Cardiac fibroblast (primary cell): ENCODE measurements at regions not wholly inside any gene's neighbourhood (a gene's known extent, or its start where the extent isn't known, plus 50 kb on each side); places are given as distances from the start of the nearest gene placed in this dataset.

Source experiments
- DNase-seq, 2 donors: peaks; one replicate each; pipeline versions ENCODE4 v3.0.0 to v3.0.0-alpha.2; 2010; ENCODE audit warnings: low read depth in 2 of 2
- H3K4me3 ChIP-seq, 2 donors: replicated peaks in 1 of 2; 1 replicate in 1 of 2; 2 replicates in 1 of 2; pipeline ENCODE4 v1.5.1; 2011; ENCODE audit warnings: low read depth in 2 of 2, low read length in 2 of 2, mild to moderate bottlenecking in 2 of 2, moderate library complexity in 1 of 2
- TF ChIP-seq, protein P1 (sequence below): IDR thresholded peaks from one replicate; pipeline ENCODE4 v1.5.1; 2011; ENCODE audit warnings: low read depth, mild to moderate bottlenecking, low read length, inconsistent platforms

DNA sequence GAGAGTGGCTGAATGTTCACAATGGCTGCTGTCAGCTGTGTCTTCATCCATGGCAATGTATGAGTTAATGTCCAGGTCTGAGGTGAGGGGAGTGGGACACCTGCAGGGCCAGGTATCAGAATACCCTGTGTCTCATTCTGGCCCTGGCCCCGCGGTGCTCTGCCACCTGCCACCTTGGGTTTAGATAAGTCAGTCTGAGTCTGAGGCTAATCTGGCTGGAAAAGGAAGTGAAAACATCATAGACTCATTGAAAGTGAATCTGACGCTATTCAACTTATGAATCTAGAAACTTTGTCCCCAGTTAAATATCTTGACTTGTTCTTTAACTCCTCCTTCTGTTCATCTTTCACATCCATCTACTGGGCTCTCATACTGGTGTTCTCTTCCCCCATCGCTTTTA, 267.1 kb upstream of the JAG1 start:
- no peak for DNase-seq
- TF ChIP-seq, protein P1, sequence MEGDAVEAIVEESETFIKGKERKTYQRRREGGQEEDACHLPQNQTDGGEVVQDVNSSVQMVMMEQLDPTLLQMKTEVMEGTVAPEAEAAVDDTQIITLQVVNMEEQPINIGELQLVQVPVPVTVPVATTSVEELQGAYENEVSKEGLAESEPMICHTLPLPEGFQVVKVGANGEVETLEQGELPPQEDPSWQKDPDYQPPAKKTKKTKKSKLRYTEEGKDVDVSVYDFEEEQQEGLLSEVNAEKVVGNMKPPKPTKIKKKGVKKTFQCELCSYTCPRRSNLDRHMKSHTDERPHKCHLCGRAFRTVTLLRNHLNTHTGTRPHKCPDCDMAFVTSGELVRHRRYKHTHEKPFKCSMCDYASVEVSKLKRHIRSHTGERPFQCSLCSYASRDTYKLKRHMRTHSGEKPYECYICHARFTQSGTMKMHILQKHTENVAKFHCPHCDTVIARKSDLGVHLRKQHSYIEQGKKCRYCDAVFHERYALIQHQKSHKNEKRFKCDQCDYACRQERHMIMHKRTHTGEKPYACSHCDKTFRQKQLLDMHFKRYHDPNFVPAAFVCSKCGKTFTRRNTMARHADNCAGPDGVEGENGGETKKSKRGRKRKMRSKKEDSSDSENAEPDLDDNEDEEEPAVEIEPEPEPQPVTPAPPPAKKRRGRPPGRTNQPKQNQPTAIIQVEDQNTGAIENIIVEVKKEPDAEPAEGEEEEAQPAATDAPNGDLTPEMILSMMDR, result no peak
- H3K4me3 ChIP-seq, result no peak overlapping the region

DNA sequence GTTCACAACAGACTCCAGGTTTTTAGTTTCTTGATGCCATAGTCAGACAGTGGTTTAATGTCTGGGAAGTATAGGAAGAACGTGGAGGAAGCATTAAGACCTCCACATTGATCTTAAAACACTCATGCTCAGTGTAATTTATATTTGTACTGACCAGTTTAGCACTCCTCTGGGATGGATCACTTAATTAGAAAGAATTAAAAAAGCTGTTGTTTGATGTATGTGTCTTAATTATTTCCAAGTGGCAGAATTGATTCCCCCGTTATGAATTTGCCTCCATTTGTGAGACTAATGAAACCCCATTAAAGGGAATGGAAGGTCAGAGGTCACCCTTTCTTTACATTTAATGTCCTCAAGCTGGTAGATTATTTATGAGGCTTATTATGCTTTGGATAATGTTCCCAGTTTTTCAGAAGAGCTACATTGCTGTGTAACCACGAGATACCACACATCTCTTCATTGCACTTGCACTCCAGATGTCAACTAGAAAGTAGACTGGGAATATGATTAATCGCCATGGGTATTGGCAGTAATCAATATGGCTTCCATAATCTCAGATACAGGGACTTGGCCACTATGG, 270.0 kb upstream of the JAG1 start:
- H3K4me3 ChIP-seq, result no peak overlapping the region
- TF ChIP-seq, protein P1, result no peak
- no peak for DNase-seq

- no peak overlapping the region for H3K4me3 ChIP-seq
- TF ChIP-seq, protein P1, result no peak
- no peak for DNase-seq
These were observed 272.5 kb upstream of the JAG1 start for GRCh38 chr20:10946124-10946880.

DNA sequence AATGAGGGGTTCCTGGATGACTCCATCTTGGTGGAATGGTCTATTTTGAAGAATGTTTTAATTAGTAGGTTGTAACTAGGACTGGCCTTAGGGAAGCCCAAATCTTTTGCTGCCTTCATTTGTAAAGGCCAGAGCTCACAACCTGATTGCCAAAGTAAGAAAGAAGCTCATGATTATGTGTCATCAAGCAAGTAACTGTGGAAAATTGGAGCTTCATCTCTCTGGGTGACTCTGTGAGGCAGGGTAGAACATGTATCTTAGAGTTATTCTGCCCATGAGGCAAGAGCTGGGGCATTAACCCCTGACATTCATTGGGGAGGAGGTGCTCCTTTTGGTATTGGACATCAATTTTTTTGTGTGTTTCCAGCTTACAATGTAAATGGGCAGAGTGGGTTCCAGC, 273.9 kb upstream of the JAG1 start:
- no peak for DNase-seq
- TF ChIP-seq, protein P1, result no peak
- no peak overlapping the region for H3K4me3 ChIP-seq

- H3K4me3 ChIP-seq, result no peak overlapping the region
- TF ChIP-seq, protein P1, result no peak
- no peak for DNase-seq
These were observed 276.4 kb upstream of the JAG1 start for GRCh38 chr20:10949930-10950783.

DNA sequence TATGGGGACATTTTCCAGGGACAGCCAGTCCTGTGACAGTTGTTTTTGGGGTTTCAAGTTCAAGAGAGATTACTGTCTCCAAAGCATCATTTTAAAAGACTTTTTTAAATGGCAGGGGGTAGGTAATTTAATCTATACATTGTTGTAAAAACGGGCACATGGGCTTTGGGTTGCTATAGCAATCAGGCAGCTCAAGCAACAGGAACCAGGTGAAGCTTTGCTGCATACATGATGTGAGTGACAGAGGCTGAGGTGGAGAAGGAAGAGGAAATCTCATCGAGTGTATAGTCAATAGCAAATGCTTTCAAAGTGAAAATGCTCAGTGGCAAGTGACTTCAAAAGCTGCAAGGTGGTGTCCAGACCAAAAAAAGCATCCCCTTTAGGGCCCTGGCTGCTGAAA, 277.4 kb upstream of the JAG1 start:
- TF ChIP-seq, protein P1, result no peak
- no peak overlapping the region for H3K4me3 ChIP-seq
- DNase-seq, result no peak
